Ovary (tissue), 7 donors: ENCODE measurements at regions not wholly inside any gene's neighbourhood (a gene's known extent, or its start where the extent isn't known, plus 50 kb on each side); places are given as distances from the start of the nearest gene placed in this dataset.
"Not testable (repeated sequence)": the region's sequence is repeated elsewhere in the genome, so short reads cannot be mapped to it uniquely, and the experiment has no call there.

ENCODE experiments used
- DNase-seq, 5 donors: peaks; one replicate each; pipeline ENCODE4 v3.0.0-alpha.2; 2019 to 2020
- H3K27ac ChIP-seq, 2 donors: fragments of 200-600 bp; one replicate each; pipeline versions ENCODE4 v1.5.1 to v1.8.0; 2019 to 2022
- H3K27me3 ChIP-seq: fragments of 200-600 bp; one replicate; pipeline ENCODE4 v1.8.0; 2022
- H3K36me3 ChIP-seq: fragments of 200-600 bp; sonication (generic); one replicate; pipeline ENCODE4 v1.5.1; 2019
- H3K4me1 ChIP-seq: one replicate; pipeline ENCODE4 v1.8.1; 2013; ENCODE audit warnings: mild to moderate bottlenecking, moderate library complexity; ENCODE audit not compliant: insufficient read depth
- H3K4me3 ChIP-seq: fragments of 200-600 bp; sonication (generic); one replicate; pipeline ENCODE4 v1.5.1; 2017
- H3K9me3 ChIP-seq, 2 donors: fragments of 200-600 bp in 1 of 2; sonication (generic) in 1 of 2; one replicate each; pipeline versions ENCODE4 v1.5.1 to v1.8.1; 2013 to 2019; ENCODE audit warnings: mild to moderate bottlenecking in 1 of 2, moderate library complexity in 1 of 2
- EP300 ChIP-seq: sonication (generic); formaldehyde crosslinking; IDR thresholded peaks from one replicate; pipeline ENCODE4 v1.6.1; 2017; ENCODE audit warnings: antibody characterized with exemption
- POLR2A ChIP-seq: fragments of 450-650 bp; IDR thresholded peaks from one replicate; pipeline ENCODE4 v1.6.1; 2017; ENCODE audit warnings: antibody characterized with exemption, mild to moderate bottlenecking, moderate library complexity
- WGBS, 3 donors: extraction: QIAGEN DNeasy Blood & Tissue Kit in 1 of 3; methylation state at CpG; one replicate each; pipeline versions ENCODE4 v1.1.5 to v1.1.7; 2013 to 2017; 5-methylcytosine and 5-hydroxymethylcytosine counted together
- intact Hi-C, 4 donors: fragments of 100-400 bp; cut with DNase I; formaldehyde crosslinking; loops; one replicate each; pipeline versions ENCODE4 v1.11.0 to v1.15.1; 2022 to 2023
- TF ChIP-seq, protein P1 (sequence below), 3 donors: fragments of 450-650 bp in 2 of 3; fragments of 200-600 bp in 1 of 3; IDR thresholded peaks; one replicate each; pipeline versions ENCODE4 v1.5.1 to v1.8.0; 2016 to 2022; ENCODE audit warnings: antibody characterized with exemption in 3 of 3, mild to moderate bottlenecking in 1 of 3
- donor health status: DM: no; HTN: no; CAD: no; lungs with moderate emphysema.
- donor health status: DM: no; HTN: no; CAD: no.
- donor health status: Bipolar disorder and iron deficiency.
- donor health status: DM: no; HTN: no; CAD: no.
- donor health status: DM: yes; HTN: yes; CAD: no.

- H3K4me1 ChIP-seq, H3K4me3 ChIP-seq, H3K27ac ChIP-seq, H3K9me3 ChIP-seq, DNase-seq, intact Hi-C loops, H3K27me3 ChIP-seq, H3K36me3 ChIP-seq: not testable (repeated sequence)
- 85 to 90% (median 86%) methylated on average over 28 to 33 of the region's 34 CpGs for WGBS, 3 donors
These were observed 80.1 kb downstream of the NPIPB11 start for GRCh38 chr16:29326164-29327125.

DNA sequence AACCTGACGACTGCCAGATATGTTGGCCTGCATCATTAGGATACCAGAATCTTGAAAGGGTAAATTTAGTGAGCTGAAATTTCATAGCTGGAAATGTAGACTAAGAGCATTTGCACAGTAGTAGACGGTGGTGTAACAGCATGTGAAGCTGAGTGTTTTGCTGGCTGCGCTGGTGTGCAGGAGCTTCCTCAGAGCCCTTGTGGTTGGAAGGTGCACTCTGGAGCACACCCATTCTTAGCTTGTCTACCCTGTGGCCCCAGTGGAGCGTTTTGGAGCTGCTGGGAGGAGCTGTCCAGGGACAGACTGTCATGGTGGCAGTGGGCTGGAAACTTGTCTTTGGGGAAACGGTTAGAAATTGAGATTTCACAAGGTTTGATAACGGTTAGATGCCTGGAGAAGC is 82.8 kb downstream of the NPIPB11 start:
- H3K9me3 ChIP-seq, H3K27ac ChIP-seq, H3K4me3 ChIP-seq, H3K36me3 ChIP-seq, DNase-seq, H3K27me3 ChIP-seq, H3K4me1 ChIP-seq, intact Hi-C loops: not testable (repeated sequence)
- WGBS, 3 donors, result 86 to 92% (median 87%) methylated on average over 6 of the region's 6 CpGs

- Histone ChIP-seq H3K4me3 (no peak overlapping the region), H3K27ac (no peak overlapping the region), H3K27me3 (no peaks in the 10 kb centered on the region), H3K9me3 (no peaks in the 10 kb centered on the region), H3K36me3 (no peaks in the 10 kb centered on the region), H3K4me1 (peaks cover 5% of the 10 kb centered on the region)
- TF ChIP-seq POLR2A, result no peak
- no peak for TF ChIP-seq EP300
- TF ChIP-seq, protein P1, sequence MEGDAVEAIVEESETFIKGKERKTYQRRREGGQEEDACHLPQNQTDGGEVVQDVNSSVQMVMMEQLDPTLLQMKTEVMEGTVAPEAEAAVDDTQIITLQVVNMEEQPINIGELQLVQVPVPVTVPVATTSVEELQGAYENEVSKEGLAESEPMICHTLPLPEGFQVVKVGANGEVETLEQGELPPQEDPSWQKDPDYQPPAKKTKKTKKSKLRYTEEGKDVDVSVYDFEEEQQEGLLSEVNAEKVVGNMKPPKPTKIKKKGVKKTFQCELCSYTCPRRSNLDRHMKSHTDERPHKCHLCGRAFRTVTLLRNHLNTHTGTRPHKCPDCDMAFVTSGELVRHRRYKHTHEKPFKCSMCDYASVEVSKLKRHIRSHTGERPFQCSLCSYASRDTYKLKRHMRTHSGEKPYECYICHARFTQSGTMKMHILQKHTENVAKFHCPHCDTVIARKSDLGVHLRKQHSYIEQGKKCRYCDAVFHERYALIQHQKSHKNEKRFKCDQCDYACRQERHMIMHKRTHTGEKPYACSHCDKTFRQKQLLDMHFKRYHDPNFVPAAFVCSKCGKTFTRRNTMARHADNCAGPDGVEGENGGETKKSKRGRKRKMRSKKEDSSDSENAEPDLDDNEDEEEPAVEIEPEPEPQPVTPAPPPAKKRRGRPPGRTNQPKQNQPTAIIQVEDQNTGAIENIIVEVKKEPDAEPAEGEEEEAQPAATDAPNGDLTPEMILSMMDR (IDR thresholded peaks at IDR 0.05), result no peak
- 61 to 85% (median 84%) methylated on average over 9 of the region's 9 CpGs for WGBS, 3 donors
- no peak for DNase-seq
- intact Hi-C loops, result no loop called here
These were observed 84.9 kb downstream of the NPIPB11 start for GRCh38 chr16:29321585-29321984.

DNA sequence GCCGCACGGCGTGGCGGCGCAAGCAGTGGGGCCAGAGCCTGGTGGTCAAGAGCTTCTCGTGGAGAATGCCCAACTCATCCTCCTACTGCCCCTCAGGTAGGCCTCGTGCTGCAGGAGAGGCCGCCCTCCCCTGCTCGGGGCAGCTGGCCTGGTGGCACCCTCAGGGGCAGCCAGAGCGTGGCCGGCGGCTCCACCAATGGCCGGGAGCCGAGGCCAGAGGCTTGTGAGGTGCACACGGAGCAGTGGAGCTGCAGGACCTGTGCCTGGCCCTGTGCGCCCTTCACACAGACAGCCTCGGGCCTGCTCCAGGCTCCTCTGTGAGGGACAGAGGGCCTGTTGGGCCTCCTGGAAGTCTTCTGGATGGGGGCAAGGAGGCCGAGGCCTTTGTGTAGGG is 85.5 kb downstream of the NPIPB11 start:
- 92 to 97% (median 92%) methylated on average over 18 of the region's 18 CpGs for WGBS, 3 donors
- no peak overlapping the region for H3K4me3 ChIP-seq
- H3K27ac ChIP-seq, result no peak overlapping the region
- no peak for TF ChIP-seq POLR2A
- no peak for TF ChIP-seq EP300
- TF ChIP-seq, protein P1 (IDR thresholded peaks at IDR 0.05), result no peak
- DNase-seq, result no peak
- H3K36me3 ChIP-seq, result no peaks in the 10 kb centered on the region
- H3K4me1 ChIP-seq, result peaks cover 5% of the 10 kb centered on the region
- H3K27me3 ChIP-seq, result no peaks in the 10 kb centered on the region
- no peaks in the 10 kb centered on the region for H3K9me3 ChIP-seq
- intact Hi-C loops, result no loop called here

- no peaks in the 10 kb centered on the region for H3K36me3 ChIP-seq
- TF ChIP-seq POLR2A (no peak), EP300 (no peak)
- TF ChIP-seq, protein P1 (IDR thresholded peaks at IDR 0.05), result no peak
- intact Hi-C loops, result no loop called here
- H3K4me3 ChIP-seq, result no peak overlapping the region
- no peaks in the 10 kb centered on the region for H3K9me3 ChIP-seq
- 96 to 97% (median 96%) methylated on average over 14 of the region's 14 CpGs for WGBS, 3 donors
- no peak overlapping the region for H3K27ac ChIP-seq
- DNase-seq, result no peak
- peaks cover 7% of the 10 kb centered on the region for H3K4me1 ChIP-seq
- no peaks in the 10 kb centered on the region for H3K27me3 ChIP-seq
These were observed 86.1 kb downstream of the NPIPB11 start for GRCh38 chr16:29320274-29320999.
